C4-2B (cell line): ENCODE measurements at regions not wholly inside any gene's neighbourhood (a gene's known extent, or its start where the extent isn't known, plus 50 kb on each side); places are given as distances from the start of the nearest gene placed in this dataset.

ENCODE experiments used
- H3K27ac ChIP-seq: fragments of 450-650 bp; 2 replicates; pipeline ENCODE4 v1.5.1; 2017
- CTCF ChIP-seq: fragments of 450-650 bp; conservative IDR thresholded peaks from 2 replicates; pipeline ENCODE4 v1.5.1; 2017; ENCODE audit warnings: mild to moderate bottlenecking
- ZFX ChIP-seq: fragments of 450-650 bp; IDR thresholded peaks from 2 replicates; pipeline ENCODE4 v1.6.1; 2017

- TF ChIP-seq ZFX = no peak
- TF ChIP-seq CTCF = no peak
- H3K27ac ChIP-seq = no peak overlapping the region
These were observed 477.1 kb downstream of the CAAP1 start for GRCh38 chr9:26415528-26415927.

- no peak overlapping the region for H3K27ac ChIP-seq
- TF ChIP-seq ZFX (no peak), CTCF (no peak)
These were observed 479.0 kb downstream of the CAAP1 start for GRCh38 chr9:26413611-26414010.

- no peak for TF ChIP-seq ZFX
- no peak for TF ChIP-seq CTCF
- H3K27ac ChIP-seq = no peak overlapping the region
These were observed 480.2 kb downstream of the CAAP1 start for GRCh38 chr9:26412446-26412845.

GRCh38 chr9:26406676-26407075, 485.9 kb downstream of the CAAP1 start:
- TF ChIP-seq ZFX (no peak), CTCF (no peak)
- no peak overlapping the region for H3K27ac ChIP-seq

- no peak for TF ChIP-seq ZFX
- no peak for TF ChIP-seq CTCF
- no peak overlapping the region for H3K27ac ChIP-seq
These were observed 493.0 kb downstream of the CAAP1 start for GRCh38 chr9:26399556-26399955.

GRCh38 chr9:26394025-26394424, 498.6 kb downstream of the CAAP1 start:
- no peak for TF ChIP-seq CTCF
- TF ChIP-seq ZFX = no peak
- no peak overlapping the region for H3K27ac ChIP-seq

- no peak overlapping the region for H3K27ac ChIP-seq
- TF ChIP-seq CTCF (no peak), ZFX (no peak)
These were observed 500.0 kb downstream of the CAAP1 start for GRCh38 chr9:26392639-26393038.
